ENCODE measurements at regions not wholly inside any gene's neighbourhood (a gene's known extent, or its start where the extent isn't known, plus 50 kb on each side); places are given as distances from the start of the nearest gene placed in this dataset.
"Not testable (repeated sequence)": the region's sequence is repeated elsewhere in the genome, so short reads cannot be mapped to it uniquely, and the experiment has no call there.

DNA sequence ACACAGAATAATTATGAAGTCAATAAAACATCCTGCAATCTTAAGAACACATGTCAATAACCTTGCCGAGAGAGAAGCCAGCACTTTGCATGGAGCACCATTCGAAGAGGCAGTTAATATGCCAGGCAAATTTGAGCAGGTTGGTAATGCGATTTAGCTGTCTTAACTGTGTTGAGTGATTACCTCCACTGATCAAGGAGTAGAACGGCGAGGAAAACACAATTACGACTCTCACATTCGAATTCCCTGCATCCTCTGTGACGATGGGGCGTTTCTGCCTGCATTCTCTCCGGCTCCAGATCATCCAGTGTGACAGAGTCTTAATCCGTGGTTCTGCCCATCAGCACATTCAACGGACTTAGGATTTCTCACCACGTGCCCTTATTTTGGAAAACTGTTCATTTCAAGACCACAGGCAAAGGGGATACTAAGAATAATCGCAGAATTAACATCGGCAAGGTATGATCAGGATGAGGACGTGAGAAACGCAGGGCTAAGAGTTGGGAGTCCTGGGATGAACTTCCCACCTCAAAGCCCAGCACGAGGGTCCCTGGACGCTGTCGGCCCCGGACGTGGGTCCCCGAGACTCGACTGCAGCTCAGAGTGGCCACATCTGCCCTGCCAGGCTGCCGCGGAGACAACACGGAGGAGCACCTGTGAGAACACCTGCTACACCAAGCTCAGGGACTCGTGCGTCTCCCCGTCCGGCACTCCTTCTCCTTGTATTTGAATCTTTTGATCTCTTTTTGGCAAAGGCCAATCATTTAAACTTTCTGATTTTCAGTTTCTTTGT, 499.2 kb upstream of the SALL3 start:
- H3K9me3 ChIP-seq: no peaks in the 10 kb centered on the region
- no peaks in the 10 kb centered on the region for H3K27me3 ChIP-seq
- no peak overlapping the region for H3K4me3 ChIP-seq
- DNase-seq: no peak
- intact Hi-C loops (cut with DNase I; ENCODE audit: low total_unique reads): no loop called here
- H3K4me1 ChIP-seq: no peaks in the 10 kb centered on the region
- H3K36me3 ChIP-seq: no peaks in the 10 kb centered on the region
- no peak overlapping the region for H3K27ac ChIP-seq
- TF ChIP-seq, protein P1, sequence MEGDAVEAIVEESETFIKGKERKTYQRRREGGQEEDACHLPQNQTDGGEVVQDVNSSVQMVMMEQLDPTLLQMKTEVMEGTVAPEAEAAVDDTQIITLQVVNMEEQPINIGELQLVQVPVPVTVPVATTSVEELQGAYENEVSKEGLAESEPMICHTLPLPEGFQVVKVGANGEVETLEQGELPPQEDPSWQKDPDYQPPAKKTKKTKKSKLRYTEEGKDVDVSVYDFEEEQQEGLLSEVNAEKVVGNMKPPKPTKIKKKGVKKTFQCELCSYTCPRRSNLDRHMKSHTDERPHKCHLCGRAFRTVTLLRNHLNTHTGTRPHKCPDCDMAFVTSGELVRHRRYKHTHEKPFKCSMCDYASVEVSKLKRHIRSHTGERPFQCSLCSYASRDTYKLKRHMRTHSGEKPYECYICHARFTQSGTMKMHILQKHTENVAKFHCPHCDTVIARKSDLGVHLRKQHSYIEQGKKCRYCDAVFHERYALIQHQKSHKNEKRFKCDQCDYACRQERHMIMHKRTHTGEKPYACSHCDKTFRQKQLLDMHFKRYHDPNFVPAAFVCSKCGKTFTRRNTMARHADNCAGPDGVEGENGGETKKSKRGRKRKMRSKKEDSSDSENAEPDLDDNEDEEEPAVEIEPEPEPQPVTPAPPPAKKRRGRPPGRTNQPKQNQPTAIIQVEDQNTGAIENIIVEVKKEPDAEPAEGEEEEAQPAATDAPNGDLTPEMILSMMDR (IDR thresholded peaks at IDR 0.05): no peak

DNA sequence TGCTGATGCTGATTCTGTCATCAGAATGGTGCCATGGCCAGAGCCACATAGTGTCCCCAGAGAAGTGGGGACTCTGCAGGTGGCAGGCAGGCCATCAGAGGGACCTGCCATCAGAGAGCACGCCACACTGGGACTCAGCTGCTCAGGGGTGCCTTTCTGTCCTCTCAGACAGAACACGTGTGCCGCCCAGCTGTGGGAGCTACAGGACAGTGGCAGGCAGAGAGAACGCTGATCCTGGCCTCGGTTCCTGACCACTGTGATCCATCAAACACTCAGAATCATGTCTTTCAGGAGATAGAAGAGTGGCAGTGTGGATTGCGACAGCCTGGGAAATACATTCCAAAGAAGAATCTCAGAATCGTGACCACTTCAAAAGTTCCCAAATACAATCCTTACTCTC, 497.2 kb upstream of the SALL3 start:
- H3K27ac ChIP-seq: no peak overlapping the region
- no peak overlapping the region for H3K4me3 ChIP-seq
- H3K27me3 ChIP-seq: no peaks in the 10 kb centered on the region
- no peaks in the 10 kb centered on the region for H3K36me3 ChIP-seq
- TF ChIP-seq, protein P1 (IDR thresholded peaks at IDR 0.05): no peak
- H3K4me1 ChIP-seq: no peaks in the 10 kb centered on the region
- intact Hi-C loops (cut with DNase I; ENCODE audit: low total_unique reads): no loop called here
- H3K9me3 ChIP-seq: no peaks in the 10 kb centered on the region
- DNase-seq: no peak

DNA sequence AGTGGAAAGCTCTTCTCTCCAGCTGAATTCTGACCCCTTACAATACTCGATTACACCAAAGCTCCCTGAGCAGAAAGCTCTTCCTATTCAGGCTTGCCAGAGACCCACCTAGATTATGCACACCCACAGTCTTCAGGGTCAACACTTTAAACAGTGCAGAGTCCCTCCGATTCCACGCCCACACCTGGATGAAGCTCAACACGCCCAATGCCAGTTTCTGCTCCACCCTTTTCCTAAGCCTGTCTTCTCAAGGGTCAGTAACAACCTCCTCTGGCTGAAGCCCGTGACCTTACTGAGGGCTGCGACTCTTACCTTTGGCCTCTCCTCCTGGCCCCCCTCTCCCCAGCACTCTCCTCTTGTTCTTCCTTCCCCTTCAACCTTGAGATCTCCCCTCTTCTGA, 492.0 kb upstream of the SALL3 start:
- no peak overlapping the region for H3K27ac ChIP-seq
- H3K27me3 ChIP-seq: no peaks in the 10 kb centered on the region
- TF ChIP-seq, protein P1 (IDR thresholded peaks at IDR 0.05): no peak
- H3K9me3 ChIP-seq: no peaks in the 10 kb centered on the region
- H3K4me1 ChIP-seq: no peaks in the 10 kb centered on the region
- H3K4me3 ChIP-seq: no peak overlapping the region
- no peak for DNase-seq
- intact Hi-C loops (cut with DNase I; ENCODE audit: low total_unique reads): no loop called here
- H3K36me3 ChIP-seq: no peaks in the 10 kb centered on the region

DNA sequence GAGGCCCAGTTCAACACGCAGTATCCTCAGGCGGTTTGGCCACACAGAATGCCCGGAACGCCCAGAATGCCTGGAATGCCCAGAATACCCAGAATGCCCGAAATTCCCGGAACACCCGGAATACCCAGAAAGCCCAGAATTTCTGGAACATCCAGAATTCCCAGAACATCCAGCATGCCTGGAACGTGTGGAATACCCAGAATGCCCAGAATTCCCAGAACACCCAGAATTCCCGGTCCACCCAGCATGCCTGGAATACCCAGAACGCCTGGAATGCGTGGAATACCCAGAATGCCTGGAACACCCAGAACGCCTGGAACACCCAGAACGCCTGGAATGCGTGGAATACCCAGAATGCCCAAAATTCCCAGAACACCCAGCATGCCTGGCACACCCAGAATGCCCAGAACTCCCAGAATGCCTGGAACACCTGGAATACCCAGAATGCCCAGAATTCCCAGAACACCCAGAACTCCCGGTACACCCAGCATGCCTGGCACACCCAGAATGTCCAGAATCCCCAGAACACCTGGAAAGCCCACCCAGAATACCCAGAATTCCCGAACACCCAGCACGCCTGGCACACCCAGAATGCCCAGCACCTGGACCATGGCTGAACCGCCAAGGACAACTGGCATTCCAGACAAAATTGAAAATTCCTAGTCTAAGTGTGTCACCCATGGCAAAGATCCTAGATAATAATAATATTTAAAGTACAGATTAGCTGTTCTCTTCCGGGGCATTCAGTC, 487.4 kb upstream of the SALL3 start:
- TF ChIP-seq, protein P1 (IDR thresholded peaks at IDR 0.05): no peak
- Histone ChIP-seq H3K36me3 (no peaks in the 10 kb centered on the region), H3K4me3 (no peak overlapping the region), H3K4me1 (no peaks in the 10 kb centered on the region), H3K27ac (no peak overlapping the region), H3K9me3 (no peaks in the 10 kb centered on the region), H3K27me3 (no peaks in the 10 kb centered on the region)
- intact Hi-C loops (cut with DNase I; ENCODE audit: low total_unique reads): loop anchor here (5.0 kb wide), 1 partner anchor 540 kb away; no protein-coding TSS in a partner anchor
- no peak for DNase-seq

DNA sequence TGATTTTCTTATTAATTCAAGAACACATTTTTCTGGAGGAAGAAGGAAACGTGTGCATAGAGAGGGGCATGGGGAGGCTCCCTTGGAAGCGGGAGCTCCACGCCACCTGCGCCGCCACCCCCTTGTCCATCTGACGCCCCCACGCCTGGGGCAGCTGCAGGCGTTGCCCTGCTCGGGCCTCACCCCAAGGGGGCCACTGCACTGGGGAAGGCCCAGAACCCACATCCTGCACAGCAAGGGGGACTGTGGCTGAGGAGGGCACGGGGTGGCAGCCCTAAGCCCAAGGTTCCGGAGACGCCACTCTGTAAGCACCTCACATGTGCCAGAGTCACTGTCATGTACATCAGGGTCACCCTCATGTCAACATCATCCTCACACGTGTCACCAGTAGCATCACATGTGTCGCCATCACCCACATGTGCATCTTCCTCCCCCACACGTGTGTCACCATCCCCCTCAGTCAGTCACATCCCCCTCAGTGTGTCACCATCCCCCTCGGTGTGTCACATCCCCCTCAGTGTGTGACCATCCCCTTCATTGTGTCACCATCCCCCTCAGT, 486.7 kb upstream of the SALL3 start:
- intact Hi-C loops (cut with DNase I; ENCODE audit: low total_unique reads): loop anchor here (5.0 kb wide), 1 partner anchor 541 kb away; no protein-coding TSS in a partner anchor
- Histone ChIP-seq H3K9me3 (no peaks in the 10 kb centered on the region), H3K36me3 (no peaks in the 10 kb centered on the region), H3K4me1 (no peaks in the 10 kb centered on the region), H3K27me3 (no peaks in the 10 kb centered on the region), H3K27ac (no peak overlapping the region), H3K4me3 (no peak overlapping the region)
- TF ChIP-seq, protein P1 (IDR thresholded peaks at IDR 0.05): no peak
- DNase-seq: no peak

DNA sequence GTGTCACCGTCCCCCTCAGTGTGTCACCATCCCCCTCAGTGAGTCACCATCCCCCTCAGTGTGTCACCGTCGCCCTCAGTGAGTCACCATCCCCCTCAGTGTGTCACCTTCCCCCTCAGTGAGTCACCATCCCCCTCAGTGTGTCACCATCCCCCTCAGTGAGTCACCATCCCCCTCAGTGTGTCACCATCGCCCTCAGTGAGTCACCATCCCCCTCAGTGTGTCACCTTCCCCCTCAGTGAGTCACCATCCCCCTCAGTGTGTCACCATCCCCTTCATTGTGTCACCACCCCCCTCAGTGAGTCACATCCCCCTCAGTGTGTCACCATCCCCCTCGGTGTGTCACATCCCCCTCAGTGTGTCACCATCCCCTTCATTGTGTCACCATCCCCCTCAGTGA, 486.1 kb upstream of the SALL3 start:
- H3K9me3 ChIP-seq, H3K4me1 ChIP-seq, H3K27me3 ChIP-seq, H3K27ac ChIP-seq, DNase-seq, H3K4me3 ChIP-seq, H3K36me3 ChIP-seq: not testable (repeated sequence)
- intact Hi-C loops (cut with DNase I; ENCODE audit: low total_unique reads): loop anchor here (5.0 kb wide), 1 partner anchor 541 kb away; no protein-coding TSS in a partner anchor
